Mesothelial cell of epicardium (in vitro differentiated cells): ENCODE measurements at regions not wholly inside any gene's neighbourhood (a gene's known extent, or its start where the extent isn't known, plus 50 kb on each side); places are given as distances from the start of the nearest gene placed in this dataset.
"Not testable (repeated sequence)": the region's sequence is repeated elsewhere in the genome, so short reads cannot be mapped to it uniquely, and the experiment has no call there.

Experiments
- DNase-seq, 2 experiments: peaks; one replicate each; pipeline ENCODE4 v3.0.0; 2021; ENCODE audit warnings: low spot score in 2 of 2; ENCODE audit not compliant: unreplicated experiment in 2 of 2
- H3K27ac Mint-ChIP-seq: 2 replicates; pipeline ENCODE4 v1.8.0; 2021; ENCODE audit warnings: mixed read lengths
- H3K27me3 Mint-ChIP-seq: 2 replicates; pipeline ENCODE4 v1.8.0; 2021; ENCODE audit warnings: low read depth, mixed read lengths
- H3K36me3 Mint-ChIP-seq: 2 replicates; pipeline ENCODE4 v1.8.0; 2021; ENCODE audit warnings: mixed read lengths
- H3K4me1 Mint-ChIP-seq: 2 replicates; pipeline ENCODE4 v1.8.0; 2021; ENCODE audit warnings: mixed read lengths
- H3K4me3 Mint-ChIP-seq: 2 replicates; pipeline ENCODE4 v1.8.0; 2021; ENCODE audit warnings: mild to moderate bottlenecking, moderate library complexity, mixed read lengths
- H3K9me3 Mint-ChIP-seq: 2 replicates; pipeline ENCODE4 v1.8.0; 2021; ENCODE audit warnings: mixed read lengths
- TF ChIP-seq, protein P1 (sequence below): fragments of 200-600 bp; sonication (generic); IDR thresholded peaks from one replicate; pipeline ENCODE4 v1.5.0; 2021; ENCODE audit warnings: antibody characterized with exemption; ENCODE audit not compliant: unreplicated experiment

DNA sequence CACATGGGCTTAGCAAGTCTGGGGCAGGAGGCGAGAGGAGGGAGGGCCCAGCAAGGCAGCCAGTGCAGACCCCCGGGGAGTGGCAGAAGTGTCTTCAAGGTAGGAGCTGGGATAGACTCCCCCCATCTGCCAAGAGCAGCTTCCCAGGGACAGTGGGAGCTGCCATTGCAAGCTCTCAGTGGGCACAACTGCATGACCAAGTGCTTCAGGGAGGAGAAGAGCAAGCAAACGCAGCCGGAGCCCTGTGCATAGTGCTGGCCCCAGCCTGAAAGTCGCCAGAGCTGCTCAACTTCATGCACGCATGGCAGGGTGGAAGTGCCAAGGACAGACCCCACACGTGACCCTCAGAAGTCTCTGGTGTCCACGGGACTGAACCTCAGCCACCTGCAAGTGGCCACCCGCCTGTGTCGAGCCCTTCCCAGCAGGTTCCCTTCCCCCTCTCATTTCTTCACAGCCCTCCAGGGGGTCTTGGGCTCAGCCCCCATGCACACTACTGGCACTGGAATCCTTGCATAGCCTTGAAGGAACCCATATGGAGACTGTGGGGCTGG is 89.4 kb downstream of the PLXNA1 start:
- Mint-ChIP-seq H3K4me3 (no peak overlapping the region), H3K4me1 (peaks cover 28% of the 10 kb centered on the region), H3K9me3 (no peaks in the 10 kb centered on the region), H3K27me3 (peaks cover 23% of the 10 kb centered on the region), H3K27ac (no peak overlapping the region), H3K36me3 (no peaks in the 10 kb centered on the region)
- TF ChIP-seq, protein P1, sequence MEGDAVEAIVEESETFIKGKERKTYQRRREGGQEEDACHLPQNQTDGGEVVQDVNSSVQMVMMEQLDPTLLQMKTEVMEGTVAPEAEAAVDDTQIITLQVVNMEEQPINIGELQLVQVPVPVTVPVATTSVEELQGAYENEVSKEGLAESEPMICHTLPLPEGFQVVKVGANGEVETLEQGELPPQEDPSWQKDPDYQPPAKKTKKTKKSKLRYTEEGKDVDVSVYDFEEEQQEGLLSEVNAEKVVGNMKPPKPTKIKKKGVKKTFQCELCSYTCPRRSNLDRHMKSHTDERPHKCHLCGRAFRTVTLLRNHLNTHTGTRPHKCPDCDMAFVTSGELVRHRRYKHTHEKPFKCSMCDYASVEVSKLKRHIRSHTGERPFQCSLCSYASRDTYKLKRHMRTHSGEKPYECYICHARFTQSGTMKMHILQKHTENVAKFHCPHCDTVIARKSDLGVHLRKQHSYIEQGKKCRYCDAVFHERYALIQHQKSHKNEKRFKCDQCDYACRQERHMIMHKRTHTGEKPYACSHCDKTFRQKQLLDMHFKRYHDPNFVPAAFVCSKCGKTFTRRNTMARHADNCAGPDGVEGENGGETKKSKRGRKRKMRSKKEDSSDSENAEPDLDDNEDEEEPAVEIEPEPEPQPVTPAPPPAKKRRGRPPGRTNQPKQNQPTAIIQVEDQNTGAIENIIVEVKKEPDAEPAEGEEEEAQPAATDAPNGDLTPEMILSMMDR, result no peak
- DNase-seq, result no peak

DNA sequence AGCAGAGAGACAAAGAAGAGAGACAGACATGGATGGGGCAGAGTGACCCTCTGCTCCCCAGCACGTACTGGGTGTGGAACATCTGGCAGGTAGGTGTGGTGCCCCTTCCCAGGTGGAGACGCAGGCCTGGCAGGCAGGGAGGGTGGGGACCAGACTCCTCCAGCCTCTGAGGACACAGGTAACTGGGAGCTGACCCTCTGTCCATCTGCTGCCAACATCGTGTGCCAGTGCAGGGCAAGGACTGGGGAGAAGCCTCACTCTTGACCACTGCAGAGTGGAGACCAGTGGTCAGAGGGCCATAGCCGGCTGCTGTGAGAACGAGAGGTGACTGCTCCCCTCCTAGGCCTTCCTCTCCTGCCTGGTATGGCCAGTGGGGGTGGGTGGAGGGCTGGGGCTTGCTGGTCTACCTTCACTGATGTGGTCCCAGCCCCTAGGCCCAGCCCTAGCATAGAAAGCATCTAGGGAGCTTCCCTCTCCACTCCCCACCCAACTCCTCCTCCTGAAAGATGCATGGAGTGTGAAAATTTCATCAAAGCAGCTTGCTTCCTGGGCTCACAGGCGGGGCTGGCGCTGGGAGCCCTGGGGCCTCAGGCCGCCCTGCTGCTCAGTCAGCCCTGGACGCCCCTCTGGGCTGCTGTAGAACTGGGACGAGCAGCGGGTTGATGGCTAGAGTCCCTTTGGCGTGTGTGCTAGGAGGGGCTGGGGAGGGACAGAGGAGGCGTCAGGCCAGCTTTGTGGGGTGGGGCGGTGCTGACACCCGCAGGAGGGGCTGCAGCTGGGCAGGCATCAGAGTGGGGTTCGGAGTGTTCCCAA is 90.3 kb downstream of the PLXNA1 start:
- TF ChIP-seq, protein P1, result no peak
- H3K36me3 Mint-ChIP-seq, result no peaks in the 10 kb centered on the region
- DNase-seq, result no peak
- H3K9me3 Mint-ChIP-seq, result no peaks in the 10 kb centered on the region
- H3K27ac Mint-ChIP-seq, result no peak overlapping the region
- peaks cover 28% of the 10 kb centered on the region for H3K4me1 Mint-ChIP-seq
- H3K27me3 Mint-ChIP-seq, result peaks cover 23% of the 10 kb centered on the region
- no peak overlapping the region for H3K4me3 Mint-ChIP-seq

DNA sequence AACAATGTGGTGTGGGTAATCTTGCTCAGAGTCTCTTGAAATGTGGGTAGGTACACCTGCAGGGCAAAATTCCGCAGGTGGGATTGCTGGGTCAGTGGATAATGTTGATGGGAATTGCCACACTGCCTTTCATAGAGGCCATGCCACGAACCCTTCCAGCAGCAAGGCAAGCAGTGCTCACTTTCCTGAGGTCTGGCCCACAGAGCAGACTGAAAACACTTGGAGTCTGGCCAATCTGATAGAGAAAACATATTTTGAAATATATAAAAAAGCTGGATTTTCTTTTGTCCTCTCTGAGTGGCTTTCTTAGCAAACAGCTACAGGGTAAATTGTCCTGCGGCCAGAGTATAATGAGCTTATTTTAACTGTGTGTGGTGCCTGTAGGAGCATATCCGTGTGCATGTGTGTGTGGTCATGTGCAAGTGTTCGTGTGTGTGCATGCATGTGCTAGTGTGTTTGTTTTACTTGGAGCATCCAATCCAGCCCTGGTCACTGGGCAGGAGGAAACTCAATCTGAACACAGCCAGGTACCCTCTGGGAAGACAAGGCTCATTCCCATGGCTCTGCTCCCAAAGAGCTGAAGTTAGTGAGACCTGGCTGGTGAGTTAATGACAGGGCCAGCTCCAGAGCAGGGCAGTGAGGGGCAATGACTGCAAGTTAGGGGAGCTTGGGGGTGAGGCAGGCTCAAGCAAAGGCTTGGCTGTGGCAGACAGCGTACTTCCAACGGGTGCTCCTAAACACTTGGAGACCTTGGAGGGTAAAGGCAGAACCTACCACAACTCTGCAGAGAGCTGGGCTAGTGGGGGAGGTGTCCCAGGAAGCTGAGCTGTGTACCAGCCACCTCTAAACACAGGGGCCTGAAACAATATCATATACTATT is 91.3 kb downstream of the PLXNA1 start:
- H3K27ac Mint-ChIP-seq, result peak overlapping the region; percentile 80
- no peaks in the 10 kb centered on the region for H3K9me3 Mint-ChIP-seq
- peaks cover 18% of the 10 kb centered on the region for H3K27me3 Mint-ChIP-seq
- DNase-seq, result no peak
- no peak overlapping the region for H3K4me3 Mint-ChIP-seq
- H3K4me1 Mint-ChIP-seq, result peaks cover 28% of the 10 kb centered on the region
- no peaks in the 10 kb centered on the region for H3K36me3 Mint-ChIP-seq
- TF ChIP-seq, protein P1, result no peak

DNA sequence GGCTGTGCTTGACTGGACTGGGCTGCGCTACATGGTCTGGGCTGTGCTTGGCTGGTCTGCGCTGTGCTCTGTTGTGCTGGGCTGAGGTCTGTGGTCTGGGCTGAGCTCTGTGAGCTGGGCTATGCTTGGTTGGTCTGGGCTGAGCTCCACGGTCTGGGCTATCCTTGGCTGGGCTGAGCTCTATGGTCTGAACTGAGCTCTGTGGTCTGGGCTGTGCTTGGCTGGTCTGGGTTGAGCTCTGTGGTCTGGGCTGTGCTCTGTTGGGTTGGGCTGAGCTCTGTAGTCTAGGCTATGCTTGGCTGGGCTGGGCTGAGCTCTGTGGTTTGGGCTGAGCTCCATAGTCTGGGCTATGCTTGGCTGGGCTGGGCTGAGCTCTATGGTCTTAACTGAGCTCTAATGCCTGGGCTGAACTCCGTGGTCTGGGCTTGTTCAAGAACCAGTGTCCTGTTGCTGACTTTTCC is 92.0 kb downstream of the PLXNA1 start:
- no peaks in the 10 kb centered on the region for H3K9me3 Mint-ChIP-seq

DNA sequence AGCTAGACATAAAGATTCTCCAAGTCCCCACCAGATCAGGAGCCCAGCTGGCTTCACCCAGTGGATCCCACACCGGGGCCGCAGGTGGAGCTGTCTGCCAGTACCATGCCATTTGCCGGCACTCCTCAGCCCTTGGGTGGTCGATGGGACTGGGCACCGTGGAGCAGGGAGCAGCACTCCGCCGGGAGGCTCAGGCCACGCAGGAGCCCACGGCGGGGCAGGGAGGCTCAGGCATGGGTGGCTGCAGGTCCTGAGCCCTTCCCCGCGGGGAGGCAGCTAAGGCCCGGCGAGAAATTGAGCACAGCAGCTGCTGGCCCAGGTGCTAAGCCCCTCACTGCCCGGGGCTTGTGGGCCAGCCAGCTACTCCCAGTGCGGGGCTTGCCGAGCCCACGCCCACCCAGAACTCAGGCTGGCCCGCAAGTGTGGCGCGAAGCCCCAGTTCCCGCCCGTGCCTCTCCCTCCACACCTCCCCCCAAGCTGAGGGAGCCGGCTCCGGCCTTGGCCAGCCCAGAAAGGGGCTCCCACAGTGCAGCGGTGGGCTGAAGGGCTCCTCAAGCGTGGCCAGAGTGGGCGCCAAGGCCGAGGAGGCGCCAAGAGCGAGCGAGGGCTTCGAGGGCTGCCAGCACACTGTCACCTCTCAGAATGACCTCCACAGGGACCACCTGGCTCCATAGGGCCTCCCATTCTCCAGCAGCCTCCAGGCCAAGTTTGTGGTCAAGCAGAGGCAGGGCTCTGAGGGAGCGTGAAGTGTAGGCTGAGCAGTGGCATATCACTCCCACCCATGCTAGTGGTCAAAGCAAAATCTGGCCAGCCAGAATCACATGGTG is 93.5 kb downstream of the PLXNA1 start:
- Mint-ChIP-seq H3K4me1 (peaks cover 28% of the 10 kb centered on the region), H3K27me3 (peaks cover 18% of the 10 kb centered on the region)
- not testable (repeated sequence) for H3K27ac Mint-ChIP-seq, DNase-seq, H3K36me3 Mint-ChIP-seq, H3K9me3 Mint-ChIP-seq, H3K4me3 Mint-ChIP-seq

More for the DNA sequence above, 92.0 kb downstream of the PLXNA1 start:
- Mint-ChIP-seq H3K27ac (peak overlapping the region; percentile 31), H3K27me3 (peaks cover 16% of the 10 kb centered on the region), H3K4me3 (no peak overlapping the region), H3K36me3 (no peaks in the 10 kb centered on the region), H3K4me1 (peaks cover 28% of the 10 kb centered on the region)
- DNase-seq, result no peak
- TF ChIP-seq, protein P1, result no peak
